Activated T-cell treated with anti-CD3 and anti-CD28 coated beads for 24 hours (primary cell): ENCODE measurements at regions not wholly inside any gene's neighbourhood (a gene's known extent, or its start where the extent isn't known, plus 50 kb on each side); places are given as distances from the start of the nearest gene placed in this dataset.
"Not testable (repeated sequence)": the region's sequence is repeated elsewhere in the genome, so short reads cannot be mapped to it uniquely, and the experiment has no call there.

Experiments
- DNase-seq: peaks from one replicate; pipeline ENCODE4 v3.0.0-alpha.2; 2020; ENCODE audit warnings: low read depth

DNA sequence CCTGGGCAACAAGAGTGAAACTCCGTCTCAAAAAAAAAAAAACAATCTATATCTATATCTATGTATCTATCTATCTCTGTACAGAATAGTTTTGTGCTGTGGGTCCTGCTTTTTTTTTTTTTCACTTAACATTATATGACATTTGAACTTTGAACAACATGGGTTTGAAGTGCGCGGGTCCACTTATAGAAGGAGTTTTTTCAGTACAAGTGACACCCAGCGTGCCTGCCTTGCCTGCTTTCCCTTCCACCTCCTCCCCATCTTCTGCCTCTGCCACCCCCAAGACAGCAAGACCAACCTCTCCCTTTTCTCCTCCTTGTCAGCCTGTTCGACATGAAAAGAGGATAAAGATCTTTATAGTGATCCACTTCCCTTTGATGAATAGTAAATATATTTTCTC is 102.2 kb upstream of the KCNG1 start:
- DNase-seq = no peak

- DNase-seq = not testable (repeated sequence)
Observed at GRCh38 chr20:51123887-51124286, 101.0 kb upstream of the KCNG1 start.

GRCh38 chr20:51122931-51123658 is 100.2 kb upstream of the KCNG1 start:
- DNase-seq = peak; percentile 8

- no peak for DNase-seq
Observed at GRCh38 chr20:51121901-51122412, 99.0 kb upstream of the KCNG1 start.

GRCh38 chr20:51121272-51121671 is 98.4 kb upstream of the KCNG1 start:
- no peak for DNase-seq

GRCh38 chr20:51120868-51121267 is 98.0 kb upstream of the KCNG1 start:
- no peak for DNase-seq

- DNase-seq = no peak
Observed at GRCh38 chr20:51120438-51120837, 97.5 kb upstream of the KCNG1 start.

DNA sequence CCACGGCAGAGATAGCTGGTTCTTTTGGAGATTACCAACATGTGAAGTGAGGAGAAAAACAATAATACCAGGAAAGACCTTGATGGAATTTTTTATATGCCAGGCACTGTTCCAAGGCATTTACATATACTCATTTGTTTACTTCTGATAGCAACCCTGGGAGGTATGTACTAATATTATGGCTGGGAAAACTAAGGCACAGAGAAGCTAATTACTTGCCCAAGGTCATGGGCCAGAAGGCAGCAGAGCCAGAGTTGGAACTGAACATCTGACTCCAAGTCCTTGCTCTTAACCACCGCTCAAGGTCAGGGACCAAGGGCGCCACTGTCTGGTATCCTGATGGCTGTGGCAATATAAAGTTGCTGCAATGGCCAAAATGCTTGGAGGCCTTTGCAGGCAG is 97.0 kb upstream of the KCNG1 start:
- no peak for DNase-seq

- no peak for DNase-seq
Observed at GRCh38 chr20:51118985-51119527, 96.1 kb upstream of the KCNG1 start.

DNA sequence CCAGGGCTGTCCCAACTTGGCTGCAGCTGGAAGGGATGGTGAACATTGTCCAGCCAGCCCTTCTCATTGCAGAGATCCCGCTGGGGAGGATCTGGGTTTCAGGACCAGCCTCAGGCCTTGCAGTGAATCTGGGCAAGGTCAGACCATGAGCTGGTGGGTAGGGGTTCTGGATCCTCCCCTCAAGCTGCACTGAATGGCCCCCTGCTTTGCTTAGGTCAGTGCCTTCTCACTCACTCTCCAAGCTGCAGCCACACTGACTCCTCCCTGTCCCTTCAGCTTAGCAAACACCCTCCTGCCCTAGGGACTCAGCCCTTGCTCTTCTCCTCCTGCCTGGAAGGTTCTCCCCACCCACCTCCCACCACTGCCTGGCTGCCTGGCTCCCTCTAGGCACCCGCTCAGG is 95.3 kb upstream of the KCNG1 start:
- DNase-seq = no peak

- DNase-seq = no peak
Observed at GRCh38 chr20:51116765-51117686, 94.1 kb upstream of the KCNG1 start.

- no peak for DNase-seq
Observed at GRCh38 chr20:51111290-51111689, 88.4 kb upstream of the KCNG1 start.

- DNase-seq = no peak
Observed at GRCh38 chr20:51108638-51109363, 85.9 kb upstream of the KCNG1 start.

- DNase-seq = no peak
Observed at GRCh38 chr20:51106011-51106410, 83.1 kb upstream of the KCNG1 start.

GRCh38 chr20:51104960-51105920 is 82.3 kb upstream of the KCNG1 start:
- DNase-seq = no peak

GRCh38 chr20:51100617-51101016 is 77.7 kb upstream of the KCNG1 start:
- no peak for DNase-seq

DNA sequence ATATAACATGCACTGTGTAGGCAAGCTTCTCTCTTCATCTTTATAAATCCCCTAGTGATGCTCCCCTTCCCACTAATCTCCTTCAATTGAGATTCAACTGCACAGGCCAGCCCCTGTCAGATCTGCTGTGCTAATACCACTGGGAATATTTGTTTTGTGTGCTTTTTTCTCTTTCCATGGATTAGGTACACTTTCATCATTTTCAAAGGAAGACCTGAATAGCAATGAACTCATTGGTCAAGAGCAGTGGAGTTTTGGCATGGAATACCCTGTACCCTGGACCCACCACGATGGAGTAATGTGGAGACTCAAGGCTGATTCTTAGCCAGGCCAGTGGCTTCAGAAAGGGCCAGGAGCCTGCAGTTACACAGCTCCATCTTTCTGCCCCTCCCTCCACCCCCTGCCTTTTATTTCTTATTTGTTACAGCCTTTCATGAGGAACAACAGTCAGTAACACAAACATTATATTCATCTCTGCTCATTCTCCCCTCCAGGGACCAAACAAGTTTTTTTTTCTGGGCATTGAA is 75.4 kb upstream of the KCNG1 start:
- no peak for DNase-seq

DNA sequence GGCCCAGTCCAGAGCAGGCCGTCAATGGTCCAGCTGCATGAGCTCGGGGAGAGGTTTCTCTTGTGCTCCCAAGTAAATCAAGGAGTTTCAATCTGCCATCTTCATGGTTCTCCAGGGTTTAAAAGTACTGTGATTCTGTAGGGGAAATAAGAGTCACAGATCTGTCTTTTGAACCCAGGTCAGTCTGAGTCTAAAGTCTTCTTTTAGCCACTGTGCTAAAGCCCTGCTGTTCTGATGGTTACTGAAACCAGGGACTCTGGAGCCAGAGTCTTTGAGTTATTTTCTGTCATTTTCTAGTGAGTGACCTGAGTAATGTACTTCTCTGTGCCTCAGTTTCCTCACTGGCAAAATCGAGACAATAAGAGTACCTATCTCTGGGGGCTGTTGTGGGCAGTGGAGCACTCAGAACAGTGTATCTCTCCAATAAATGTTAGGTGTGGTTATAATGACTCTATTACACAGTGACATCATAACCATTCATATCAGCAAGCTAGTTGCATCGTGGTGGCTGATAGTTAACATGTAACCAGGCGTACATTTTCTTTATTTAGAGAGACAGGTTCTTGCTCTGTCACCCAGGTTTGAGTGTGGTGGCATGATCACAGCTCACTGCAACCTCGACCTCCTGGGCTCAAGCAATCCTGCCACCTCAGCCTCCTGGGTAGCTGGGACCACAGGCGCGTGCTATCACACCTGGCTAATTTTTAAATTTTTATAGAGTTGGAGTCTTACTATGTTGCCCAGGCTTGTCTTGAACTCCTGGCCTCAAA is 74.6 kb upstream of the KCNG1 start:
- no peak for DNase-seq

DNA sequence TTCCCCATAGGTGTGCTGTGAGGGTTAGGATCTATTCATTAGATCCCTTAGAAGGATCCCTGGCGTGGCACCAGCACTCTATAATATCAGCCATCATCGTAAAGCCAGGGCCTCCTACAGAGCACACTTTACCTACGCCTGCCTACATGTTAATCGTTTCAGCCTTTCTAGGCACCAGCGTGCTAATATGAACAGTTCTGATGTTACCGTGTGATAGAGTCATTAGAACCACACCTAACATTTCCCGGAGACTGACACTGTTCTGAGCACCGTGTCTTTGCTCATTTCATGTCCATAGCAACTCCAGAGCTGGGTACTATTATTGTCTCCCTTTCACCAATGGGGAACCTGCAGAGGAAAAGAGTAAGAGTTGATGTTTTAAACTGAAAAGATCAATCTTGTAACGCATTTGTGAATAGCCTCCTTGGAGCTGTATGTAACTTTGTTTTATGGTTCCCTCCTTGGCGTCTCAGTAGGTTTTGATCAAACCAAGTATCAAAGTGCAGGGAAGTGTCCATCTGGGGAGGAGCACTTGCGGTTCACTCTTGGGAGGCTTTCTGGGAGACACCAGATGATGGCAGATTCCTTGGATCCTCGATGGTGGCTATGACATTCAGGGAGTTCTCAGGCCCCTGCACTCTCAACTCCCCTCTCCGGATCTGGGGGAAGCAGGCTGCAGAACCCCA is 73.8 kb upstream of the KCNG1 start:
- no peak for DNase-seq
